SH-SY5Y (cell line): ENCODE measurements at regions not wholly inside any gene's neighbourhood (a gene's known extent, or its start where the extent isn't known, plus 50 kb on each side); places are given as distances from the start of the nearest gene placed in this dataset.

Source experiments
- GATA2 ChIP-seq: IDR thresholded peaks from 2 replicates; pipeline ENCODE4 v1.6.1; 2011; ENCODE audit warnings: mild to moderate bottlenecking, low read depth, low read length
- GATA3 ChIP-seq: IDR thresholded peaks from 2 replicates; pipeline ENCODE4 v1.6.1; 2011; ENCODE audit warnings: low read depth, mild to moderate bottlenecking, low read length, moderate library complexity

DNA sequence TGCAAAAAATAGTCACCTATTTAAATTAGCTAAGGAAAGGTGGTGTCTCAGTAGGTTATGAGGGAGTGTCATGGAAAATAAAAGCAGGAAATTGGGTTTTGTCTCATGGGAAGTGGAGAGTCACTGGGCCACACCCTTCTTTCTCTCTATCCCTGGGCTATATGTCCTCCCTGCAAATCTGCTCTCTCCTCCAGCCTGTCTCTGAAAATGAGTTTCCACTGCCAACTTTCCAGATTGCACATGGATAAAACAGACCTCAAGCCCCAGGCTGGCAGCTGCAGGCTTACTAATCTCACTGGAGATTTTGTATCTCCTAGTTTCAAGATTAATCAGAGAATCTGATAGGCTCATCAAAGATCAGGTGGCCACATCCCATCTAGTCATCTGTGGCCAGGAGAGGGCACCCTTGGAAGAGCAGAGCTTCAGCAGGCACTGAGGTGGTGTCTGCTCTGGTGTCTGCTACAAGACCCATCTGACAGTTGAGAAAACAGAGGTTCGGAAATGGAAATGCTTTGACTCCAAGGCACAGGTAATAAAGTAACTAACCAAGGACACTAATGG lies 178.9 kb downstream of the MSX2 start:
- TF ChIP-seq GATA3 (no peak), GATA2 (0 out of 2 replicates have a peak, but pooled peaks have one; percentile 13)
